ENCODE measurements at regions not wholly inside any gene's neighbourhood (a gene's known extent, or its start where the extent isn't known, plus 50 kb on each side); places are given as distances from the start of the nearest gene placed in this dataset.

DNA sequence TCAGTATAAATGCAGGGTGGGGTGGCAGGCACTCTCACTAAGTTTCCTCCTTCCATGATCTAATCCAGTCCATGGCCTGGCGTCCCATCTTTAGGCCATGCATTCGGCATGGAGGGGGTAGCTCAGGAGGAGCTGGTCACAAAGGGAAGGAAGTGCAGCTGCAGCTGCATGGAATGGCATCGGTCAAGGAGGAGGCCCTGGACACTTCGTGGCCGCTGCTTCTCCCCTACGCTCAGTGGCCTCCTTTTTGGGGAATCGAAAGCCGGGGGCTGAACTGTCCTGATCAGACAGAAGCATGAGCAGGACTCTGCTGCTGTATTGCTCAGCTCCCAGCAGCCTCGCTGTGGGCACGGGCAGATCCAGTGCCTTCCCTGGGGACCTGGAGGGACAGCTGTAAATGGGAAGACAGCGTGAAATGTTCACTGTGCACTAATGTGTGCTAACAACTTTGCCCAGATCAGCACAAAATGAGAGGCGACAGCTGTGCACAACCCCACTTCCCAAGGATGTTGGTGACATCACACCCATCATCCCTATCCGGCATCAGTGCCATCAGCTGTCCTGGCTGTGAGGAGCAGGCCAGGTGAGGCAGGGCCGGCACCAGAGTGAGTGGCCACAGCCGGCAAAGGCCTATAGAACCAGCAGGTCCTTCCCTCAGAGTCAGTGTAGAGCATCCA is 520.1 kb upstream of the RAB6C start:
- CTCF ChIA-PET = no interaction called here
- no peak for DNase-seq (ENCODE audit: low read depth, low spot score)
- TF ChIP-seq, protein P1, sequence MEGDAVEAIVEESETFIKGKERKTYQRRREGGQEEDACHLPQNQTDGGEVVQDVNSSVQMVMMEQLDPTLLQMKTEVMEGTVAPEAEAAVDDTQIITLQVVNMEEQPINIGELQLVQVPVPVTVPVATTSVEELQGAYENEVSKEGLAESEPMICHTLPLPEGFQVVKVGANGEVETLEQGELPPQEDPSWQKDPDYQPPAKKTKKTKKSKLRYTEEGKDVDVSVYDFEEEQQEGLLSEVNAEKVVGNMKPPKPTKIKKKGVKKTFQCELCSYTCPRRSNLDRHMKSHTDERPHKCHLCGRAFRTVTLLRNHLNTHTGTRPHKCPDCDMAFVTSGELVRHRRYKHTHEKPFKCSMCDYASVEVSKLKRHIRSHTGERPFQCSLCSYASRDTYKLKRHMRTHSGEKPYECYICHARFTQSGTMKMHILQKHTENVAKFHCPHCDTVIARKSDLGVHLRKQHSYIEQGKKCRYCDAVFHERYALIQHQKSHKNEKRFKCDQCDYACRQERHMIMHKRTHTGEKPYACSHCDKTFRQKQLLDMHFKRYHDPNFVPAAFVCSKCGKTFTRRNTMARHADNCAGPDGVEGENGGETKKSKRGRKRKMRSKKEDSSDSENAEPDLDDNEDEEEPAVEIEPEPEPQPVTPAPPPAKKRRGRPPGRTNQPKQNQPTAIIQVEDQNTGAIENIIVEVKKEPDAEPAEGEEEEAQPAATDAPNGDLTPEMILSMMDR (IDR thresholded peaks at IDR 0.05; ENCODE audit: low read depth, low read length) = no peak
- Histone ChIP-seq H3K4me3 (ENCODE audit: low read depth, low read length) (no peak overlapping the region), H3K27me3 (ENCODE audit: control insufficient read depth, insufficient read depth, low read length) (no peaks in the 10 kb centered on the region), H3K9me3 (ENCODE audit: control insufficient read depth, insufficient read depth, low read length) (peaks cover 66% of the 10 kb centered on the region), H3K27ac (ENCODE audit: low read depth, low read length) (no peak overlapping the region)
- POLR2A ChIA-PET = no interaction called here

DNA sequence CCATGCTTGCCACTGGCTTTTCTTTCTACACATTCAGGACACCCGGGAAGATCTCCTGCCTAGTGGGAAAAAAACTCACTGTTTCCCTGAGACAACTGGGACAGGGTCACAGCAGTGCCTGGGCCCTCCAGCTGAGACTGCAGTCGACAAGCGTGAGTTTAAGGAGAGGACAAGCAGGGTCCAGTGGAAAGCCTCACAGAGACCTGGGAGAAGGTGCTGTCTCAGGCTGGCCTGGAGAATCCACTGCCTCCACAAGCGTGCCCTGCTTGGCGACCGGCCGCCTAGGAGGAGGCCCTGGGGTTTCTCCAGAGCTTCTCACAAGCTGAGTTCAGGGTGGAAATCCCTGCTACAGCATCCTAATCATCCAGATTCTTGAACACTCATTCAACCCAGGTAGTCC is 519.6 kb upstream of the RAB6C start:
- no peak for DNase-seq (ENCODE audit: low read depth, low spot score)
- CTCF ChIA-PET = no interaction called here
- POLR2A ChIA-PET = no interaction called here
- Histone ChIP-seq H3K9me3 (ENCODE audit: control insufficient read depth, insufficient read depth, low read length) (peaks cover 69% of the 10 kb centered on the region), H3K4me3 (ENCODE audit: low read depth, low read length) (no peak overlapping the region), H3K27ac (ENCODE audit: low read depth, low read length) (no peak overlapping the region), H3K27me3 (ENCODE audit: control insufficient read depth, insufficient read depth, low read length) (no peaks in the 10 kb centered on the region)
- TF ChIP-seq, protein P1 (IDR thresholded peaks at IDR 0.05; ENCODE audit: low read depth, low read length) = no peak

GRCh38 chr2:129460299-129461198 is 518.9 kb upstream of the RAB6C start:
- peaks cover 74% of the 10 kb centered on the region for H3K9me3 ChIP-seq (ENCODE audit: control insufficient read depth, insufficient read depth, low read length)
- no peak for DNase-seq (ENCODE audit: low read depth, low spot score)
- no peak overlapping the region for H3K4me3 ChIP-seq (ENCODE audit: low read depth, low read length)
- ChIA-PET POLR2A (no interaction called here), CTCF (no interaction called here)
- H3K27ac ChIP-seq (ENCODE audit: low read depth, low read length) = no peak overlapping the region
- H3K27me3 ChIP-seq (ENCODE audit: control insufficient read depth, insufficient read depth, low read length) = no peaks in the 10 kb centered on the region
- TF ChIP-seq, protein P1 (IDR thresholded peaks at IDR 0.05; ENCODE audit: low read depth, low read length) = no peak

GRCh38 chr2:129462349-129462748 is 517.1 kb upstream of the RAB6C start:
- Histone ChIP-seq H3K9me3 (ENCODE audit: control insufficient read depth, insufficient read depth, low read length) (peaks cover 88% of the 10 kb centered on the region), H3K27me3 (ENCODE audit: control insufficient read depth, insufficient read depth, low read length) (no peaks in the 10 kb centered on the region), H3K4me3 (ENCODE audit: low read depth, low read length) (no peak overlapping the region), H3K27ac (ENCODE audit: low read depth, low read length) (no peak overlapping the region)
- TF ChIP-seq, protein P1 (IDR thresholded peaks at IDR 0.05; ENCODE audit: low read depth, low read length) = no peak
- ChIA-PET POLR2A (no interaction called here), CTCF (no interaction called here)
- DNase-seq (ENCODE audit: low read depth, low spot score) = no peak

DNA sequence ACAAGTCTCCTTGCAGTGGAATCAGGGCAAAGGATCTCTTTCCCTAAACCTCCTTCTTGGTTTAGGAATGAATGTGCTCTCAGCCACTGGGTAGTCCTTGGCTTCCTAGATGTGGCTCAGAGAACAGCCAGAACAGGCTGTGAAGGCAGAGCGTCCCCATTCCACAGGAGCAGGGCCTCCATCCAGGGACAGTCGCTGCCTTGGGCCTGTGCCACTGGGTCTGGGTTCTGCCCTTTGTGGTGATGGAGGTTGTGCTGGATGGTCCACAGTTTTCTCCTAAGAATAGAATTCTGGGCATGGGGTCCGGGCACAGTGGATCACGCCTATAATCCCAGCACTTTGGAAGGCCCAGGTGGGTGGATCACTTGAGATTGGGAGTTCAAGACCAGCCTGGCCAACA is 516.5 kb upstream of the RAB6C start:
- ChIA-PET POLR2A (no interaction called here), CTCF (no interaction called here)
- DNase-seq (ENCODE audit: low read depth, low spot score) = no peak
- Histone ChIP-seq H3K4me3 (ENCODE audit: low read depth, low read length) (no peak overlapping the region), H3K9me3 (ENCODE audit: control insufficient read depth, insufficient read depth, low read length) (peaks cover 84% of the 10 kb centered on the region), H3K27me3 (ENCODE audit: control insufficient read depth, insufficient read depth, low read length) (no peaks in the 10 kb centered on the region), H3K27ac (ENCODE audit: low read depth, low read length) (no peak overlapping the region)
- TF ChIP-seq, protein P1 (IDR thresholded peaks at IDR 0.05; ENCODE audit: low read depth, low read length) = no peak

All from AG04450 (cell line).